ENCODE measurements at regions not wholly inside any gene's neighbourhood (a gene's known extent, or its start where the extent isn't known, plus 50 kb on each side); places are given as distances from the start of the nearest gene placed in this dataset.

DNA sequence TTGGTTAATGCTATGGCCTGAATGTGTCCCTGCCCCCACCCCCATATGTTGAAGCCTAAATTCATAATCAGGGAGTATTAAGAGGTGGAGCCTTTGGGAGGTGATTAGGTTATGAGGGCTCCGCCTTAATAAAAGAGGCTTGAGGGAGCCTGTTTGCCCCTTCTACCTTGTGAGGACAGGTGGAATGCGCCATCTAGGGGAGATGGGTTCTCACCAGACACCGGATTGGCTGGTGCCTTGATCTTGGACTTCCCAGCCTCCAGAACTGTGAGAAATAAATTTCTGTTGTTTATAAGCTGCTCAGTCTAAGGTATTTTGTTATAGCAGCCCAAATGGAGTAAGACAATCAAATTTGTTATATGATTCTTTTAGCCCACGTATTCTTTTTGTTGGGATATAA lies 148.3 kb downstream of the PTCSC3 start:
- peak in 1 of 2 experiments; percentile 53 for DNase-seq

GRCh38 chr14:36027354-36027753 lies 149.2 kb downstream of the PTCSC3 start:
- no peak for DNase-seq

DNA sequence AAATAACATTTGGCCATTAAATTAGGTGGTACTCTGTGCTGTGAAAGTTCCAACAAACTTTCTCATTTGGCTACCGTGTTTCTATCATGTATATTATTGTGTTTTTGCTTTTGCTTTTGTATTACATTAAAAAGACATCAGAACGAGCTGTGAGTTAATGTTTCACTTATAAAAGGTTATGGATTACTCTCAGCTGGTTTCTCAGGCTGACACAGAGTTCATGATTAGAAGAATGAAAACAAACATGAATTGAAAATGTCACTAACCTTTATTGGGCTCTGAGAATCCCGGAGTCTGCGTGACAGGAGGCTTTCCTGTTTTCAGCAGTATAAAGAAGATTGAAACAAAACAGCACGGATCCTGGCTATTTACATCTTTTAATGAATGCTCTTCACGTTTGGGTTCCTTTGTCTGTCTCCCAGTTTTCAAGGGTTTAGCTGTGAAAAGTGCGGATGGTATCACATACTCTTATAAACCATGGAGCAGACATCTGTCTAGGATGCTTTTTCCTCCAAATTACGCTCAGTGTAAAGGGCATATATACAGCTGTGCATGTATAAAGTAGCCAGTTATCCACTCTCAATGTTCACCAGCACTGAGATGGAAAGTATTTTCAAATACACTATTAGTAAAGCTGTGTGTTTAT lies 153.6 kb downstream of the PTCSC3 start:
- no peak for DNase-seq

DNA sequence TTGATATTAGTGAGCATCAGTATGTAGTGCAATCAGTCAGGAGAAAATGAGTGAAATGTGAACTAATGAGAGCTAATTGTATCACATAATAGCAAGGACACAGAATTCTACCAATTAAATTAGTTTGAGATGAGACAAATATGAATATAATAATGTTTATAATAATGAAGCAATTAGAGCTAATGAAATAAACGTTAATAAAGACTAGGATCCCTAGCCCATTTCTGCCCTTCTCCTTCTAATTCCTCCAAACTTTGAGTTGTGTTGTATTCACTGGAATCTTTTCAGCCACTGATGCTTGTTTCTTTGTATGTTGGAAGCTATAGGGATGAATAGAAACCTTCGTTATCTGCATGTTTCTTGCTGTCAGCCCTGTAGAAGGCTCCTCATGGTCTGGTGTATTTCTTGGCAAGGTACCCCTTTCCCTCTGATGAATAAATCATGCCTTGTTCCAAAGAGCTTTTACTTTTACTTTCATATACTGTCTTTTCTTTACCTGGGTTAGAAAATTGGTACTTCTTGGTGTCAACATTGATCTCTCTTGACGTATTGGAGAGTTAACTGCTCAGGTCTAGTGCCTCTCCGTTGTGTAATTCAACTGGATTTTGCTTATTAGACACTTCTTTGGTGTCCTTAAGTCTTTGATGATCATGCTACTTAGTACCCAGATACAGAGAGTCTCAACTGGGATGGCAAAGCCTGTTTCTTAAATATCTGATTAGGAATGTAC lies 154.8 kb downstream of the PTCSC3 start:
- DNase-seq, result no peak

DNA sequence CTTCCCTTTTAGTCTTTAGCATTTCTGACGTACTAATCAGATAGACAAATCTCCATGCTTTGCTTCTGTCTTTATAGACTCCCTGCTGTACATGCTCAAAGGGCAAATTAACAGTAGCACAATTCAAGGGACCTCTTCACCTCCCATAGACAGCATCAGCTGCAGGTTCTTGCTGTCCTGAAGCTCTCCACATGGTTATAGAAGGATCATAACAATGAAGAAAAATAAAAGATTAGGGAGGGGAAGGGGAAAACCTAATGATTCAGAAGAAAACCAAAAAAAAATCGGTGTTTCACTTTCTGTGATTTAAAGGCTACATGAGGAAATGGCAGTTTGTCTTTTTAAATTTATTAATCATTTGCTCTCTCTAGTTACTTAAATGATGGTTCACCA lies 155.5 kb downstream of the PTCSC3 start:
- no peak for DNase-seq

DNA sequence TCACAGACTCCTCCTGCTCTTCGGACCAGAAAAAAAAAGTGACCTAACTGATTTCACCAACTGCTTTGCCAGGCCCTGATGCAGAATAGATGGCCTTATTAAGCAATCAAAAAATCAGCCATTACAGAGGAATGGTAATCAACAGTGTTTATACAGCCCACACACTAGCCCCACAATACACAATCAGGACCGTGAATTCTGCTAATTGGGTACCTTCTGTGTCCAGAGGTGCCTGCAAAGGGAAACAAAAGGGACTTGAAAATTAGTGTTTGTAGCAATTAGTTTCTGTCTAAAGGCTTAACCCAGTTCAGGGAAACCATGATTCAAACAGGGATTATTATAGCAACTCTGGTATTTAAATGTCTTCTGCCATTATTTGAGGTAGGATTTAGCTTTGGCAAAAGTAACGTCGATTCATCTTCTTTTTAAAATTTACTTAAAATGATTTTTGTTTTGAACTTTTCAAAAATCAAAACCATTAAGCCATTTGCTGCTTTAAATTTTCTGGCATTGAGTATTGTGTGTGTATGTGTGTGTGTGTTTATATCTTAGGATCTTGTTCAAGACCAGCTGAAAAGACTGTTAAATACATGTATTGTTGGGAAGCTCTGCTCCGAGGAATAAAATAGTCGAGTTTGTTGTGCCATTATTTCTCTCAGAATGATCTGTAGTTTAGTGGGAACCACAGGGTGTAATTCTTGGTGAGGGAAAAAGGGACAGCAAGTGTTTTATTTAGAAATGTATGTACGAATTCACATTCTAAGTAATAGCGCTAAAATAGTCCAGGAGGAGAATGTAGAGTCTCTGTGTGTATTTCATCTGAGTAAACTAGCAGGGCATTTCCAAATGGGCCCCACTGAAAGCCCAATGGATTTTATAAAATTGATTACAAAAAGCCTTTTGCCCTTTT lies 156.1 kb downstream of the PTCSC3 start:
- DNase-seq, result no peak

DNA sequence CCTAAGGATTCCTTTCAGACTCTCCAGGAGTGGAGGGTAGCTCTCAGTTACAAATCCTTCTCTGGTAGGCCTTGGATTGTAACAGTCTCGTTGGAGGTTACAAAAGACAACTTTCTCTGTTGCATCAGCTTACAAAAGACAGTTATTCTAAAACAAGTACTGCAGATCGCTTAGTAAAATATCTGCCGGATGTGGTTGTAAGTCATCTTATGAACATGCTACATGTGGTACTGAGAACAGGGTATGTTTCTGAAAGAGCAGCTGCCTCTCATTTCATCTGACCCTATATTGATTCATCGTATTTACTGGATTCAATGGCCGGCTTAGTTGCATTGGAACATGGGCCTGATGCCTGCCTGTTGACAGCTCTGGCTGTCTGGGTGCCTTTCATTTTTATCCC lies 157.4 kb downstream of the PTCSC3 start:
- no peak for DNase-seq

DNA sequence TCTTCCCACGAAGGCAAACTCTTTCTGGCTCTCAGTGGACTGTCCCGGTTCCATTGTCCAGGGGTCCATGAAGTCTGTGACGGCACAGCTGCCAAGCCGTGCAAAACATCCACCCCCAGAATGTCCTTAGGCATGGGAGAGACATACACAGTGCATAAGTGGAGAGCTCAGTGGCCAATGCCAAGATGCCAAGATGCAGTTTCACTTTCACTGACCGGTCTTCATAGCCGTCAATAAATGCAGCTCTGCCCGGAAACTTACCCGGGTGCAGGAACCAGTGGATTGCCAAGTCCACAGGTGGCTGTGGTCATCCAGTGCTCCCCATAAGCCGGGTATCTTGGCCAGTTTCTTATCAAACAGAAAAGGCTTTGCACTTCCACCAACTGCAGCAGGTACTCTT lies 162.3 kb downstream of the PTCSC3 start:
- DNase-seq, result no peak

DNA sequence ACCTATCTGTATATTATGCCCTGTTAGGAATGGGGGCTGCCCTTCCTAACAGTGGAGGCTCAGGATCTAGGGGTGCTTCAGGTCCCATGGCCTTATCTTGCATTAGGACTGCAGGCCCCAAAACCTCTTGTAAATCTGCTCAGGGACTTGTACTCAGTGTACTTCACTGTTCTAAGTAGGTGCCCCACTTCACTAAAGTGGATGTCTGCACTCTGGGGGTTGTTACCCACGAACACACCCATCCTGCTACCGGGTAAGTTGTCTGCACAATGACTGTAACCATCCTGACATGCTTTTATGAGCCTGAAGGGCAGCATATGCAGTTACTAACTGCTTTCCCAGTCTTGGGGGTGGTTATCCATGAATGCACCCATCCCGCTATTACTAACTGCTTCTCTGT lies 163.0 kb downstream of the PTCSC3 start:
- no peak for DNase-seq

GRCh38 chr14:36012621-36013020 lies 163.9 kb downstream of the PTCSC3 start:
- no peak for DNase-seq

GRCh38 chr14:36009643-36010042 lies 166.9 kb downstream of the PTCSC3 start:
- DNase-seq, result no peak

- no peak for DNase-seq
Observed at GRCh38 chr14:36006623-36007022, 169.9 kb downstream of the PTCSC3 start.

DNA sequence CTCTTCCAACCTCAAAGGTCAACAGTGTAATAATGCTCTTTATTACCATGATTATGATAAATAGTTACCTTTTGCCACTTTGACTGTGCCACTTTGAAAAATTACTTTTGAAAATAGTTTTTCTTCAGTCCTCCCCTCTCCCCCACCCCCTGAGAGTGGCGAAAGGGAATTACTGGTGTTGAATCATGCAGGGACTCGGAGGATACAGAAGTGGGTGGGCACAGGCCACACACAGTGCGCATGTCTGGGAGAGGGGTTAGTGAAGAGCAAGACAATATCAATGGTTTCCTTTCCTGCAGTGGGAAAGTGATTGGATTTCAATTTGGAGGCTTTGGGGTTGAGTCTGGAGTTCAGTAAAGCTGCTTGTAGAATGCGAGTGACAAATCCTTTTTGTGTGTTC lies 170.9 kb downstream of the PTCSC3 start:
- DNase-seq, result no peak

DNA sequence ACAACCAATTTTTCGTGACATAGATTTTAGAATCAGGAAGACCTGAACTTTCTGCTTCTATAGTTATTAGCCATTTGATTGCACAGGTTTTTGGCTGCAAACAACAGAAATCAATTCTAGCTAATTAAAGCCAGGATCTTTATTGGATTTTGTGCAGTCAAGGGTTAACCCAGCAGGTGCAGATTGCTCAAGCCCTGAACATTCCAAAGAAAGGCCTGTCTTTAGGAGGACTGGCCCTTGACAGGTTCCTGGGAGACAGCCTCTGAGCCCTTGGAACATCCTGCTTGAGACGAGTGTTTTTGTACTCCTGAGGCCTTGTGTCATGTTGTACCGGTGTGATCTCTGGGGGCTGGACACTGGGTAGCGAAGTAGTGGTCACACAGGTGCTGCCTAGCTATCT lies 174.6 kb downstream of the PTCSC3 start:
- DNase-seq, result no peak

DNA sequence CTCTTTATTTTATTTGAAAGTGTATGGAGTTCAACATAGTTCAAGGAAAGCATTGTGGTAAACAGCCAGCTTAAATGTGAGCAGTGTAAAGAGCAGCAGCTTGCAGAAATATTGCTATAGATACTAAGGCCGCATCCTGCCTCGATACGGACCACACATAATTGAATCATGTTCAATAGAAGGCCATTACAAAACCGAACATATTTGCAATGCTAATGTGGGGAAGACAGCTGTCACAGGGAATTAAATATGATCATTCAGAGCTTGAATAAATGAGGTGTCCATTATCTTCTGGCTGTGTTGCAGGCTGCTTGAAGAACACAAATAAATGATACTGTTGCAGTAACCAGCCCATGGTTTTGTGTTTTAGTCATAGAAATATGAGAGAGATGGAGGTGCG lies 173.2 kb downstream of the BRMS1L start:
- peak in 1 of 2 experiments; percentile 44 for DNase-seq

GRCh38 chr14:35998303-35998702 lies 172.2 kb downstream of the BRMS1L start:
- no peak for DNase-seq

DNA sequence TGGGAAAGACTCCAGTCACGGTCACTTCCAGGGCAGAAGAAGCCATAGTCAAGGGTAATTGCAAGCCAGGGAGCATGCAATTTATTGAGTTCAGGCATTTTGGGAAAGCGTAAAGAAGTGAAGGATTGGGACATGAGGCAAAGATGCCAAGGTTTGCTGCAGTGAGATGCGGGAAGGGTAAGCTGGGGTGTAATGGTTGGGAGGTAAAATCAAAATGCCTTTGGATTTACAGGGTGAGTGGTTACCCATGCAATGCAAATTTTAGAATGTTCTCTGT lies 167.5 kb downstream of the BRMS1L start:
- DNase-seq, result no peak

DNA sequence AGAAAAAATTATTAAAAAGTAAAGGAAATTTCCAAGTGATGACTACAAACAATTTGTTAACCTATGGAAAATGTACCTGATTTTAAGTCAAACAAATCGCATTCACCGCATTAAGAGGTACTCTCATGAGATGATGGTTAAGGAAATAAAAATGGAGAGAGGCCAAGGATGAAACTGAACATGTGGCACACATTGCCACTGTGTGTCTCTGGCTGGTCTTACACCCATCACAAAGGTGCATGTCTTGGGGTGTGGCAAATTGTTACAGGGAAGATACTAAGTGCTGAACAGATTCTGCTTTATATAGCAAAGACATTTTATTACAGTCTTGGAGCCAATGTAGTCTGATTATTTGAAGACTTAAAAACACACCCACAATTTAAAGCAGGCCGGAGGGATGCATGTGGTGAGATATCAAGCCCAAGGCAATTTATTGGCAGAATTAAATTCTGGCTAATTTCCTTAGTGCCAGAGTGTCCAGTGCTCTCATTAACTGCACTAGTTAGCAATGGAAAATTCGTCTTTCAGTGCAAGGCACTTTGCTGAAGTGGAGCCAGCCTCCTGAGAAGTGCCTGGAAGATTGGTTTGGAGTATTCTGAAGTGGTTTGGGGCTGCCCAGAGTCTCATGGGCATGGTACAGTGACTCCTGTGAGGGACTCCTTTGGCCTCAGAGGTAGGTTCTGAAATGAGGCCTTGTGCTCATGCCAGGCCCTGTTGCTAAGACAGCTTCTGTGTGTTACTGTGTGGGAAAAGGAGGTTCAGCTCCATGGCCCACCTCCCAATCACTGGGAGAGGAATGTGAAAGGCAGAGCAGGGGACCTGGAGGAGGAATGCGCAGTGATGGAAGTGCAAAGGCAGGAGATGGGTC lies 166.9 kb downstream of the BRMS1L start:
- DNase-seq, result no peak

DNA sequence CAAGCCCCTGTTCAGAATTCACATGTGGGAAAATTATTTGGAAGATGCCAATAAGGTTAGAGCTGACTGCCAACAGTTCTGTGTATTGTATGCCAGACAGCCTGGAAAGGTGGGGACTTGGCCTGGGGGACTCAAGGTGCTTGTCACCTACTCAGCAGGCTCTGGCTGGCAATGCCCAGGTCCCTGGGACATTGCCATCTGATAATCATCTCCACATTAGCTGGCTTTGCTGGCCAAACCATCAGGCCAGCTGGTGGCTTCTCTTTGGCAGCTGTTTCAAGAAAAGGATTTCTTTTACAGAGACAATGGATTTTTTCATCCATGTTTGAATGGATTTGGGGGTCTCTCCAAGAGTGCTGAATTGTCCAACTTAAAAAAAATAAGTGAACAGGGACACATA lies 165.2 kb downstream of the BRMS1L start:
- no peak for DNase-seq

- DNase-seq, result no peak
Observed at GRCh38 chr14:35989736-35990135, 163.6 kb downstream of the BRMS1L start.

- DNase-seq, result no peak
Observed at GRCh38 chr14:35988972-35989690, 163.0 kb downstream of the BRMS1L start.

DNA sequence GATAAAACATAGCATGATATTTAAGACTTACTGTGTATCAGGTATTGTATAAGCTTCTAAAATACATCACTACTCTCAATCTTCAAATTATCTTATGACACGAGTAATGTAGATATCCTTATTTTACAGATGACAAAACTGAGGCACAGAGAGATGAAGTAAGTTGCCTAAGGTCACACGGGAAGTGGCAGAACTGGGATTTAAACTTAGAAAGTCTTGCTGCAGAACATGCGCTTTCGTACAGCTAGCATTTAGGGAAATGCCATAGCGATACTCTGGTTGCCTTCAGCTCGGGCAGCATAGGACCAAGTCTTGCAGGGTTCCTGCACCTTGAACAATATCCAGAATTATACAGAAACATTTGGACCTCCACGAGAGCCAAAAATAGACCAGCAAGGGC lies 162.4 kb downstream of the BRMS1L start:
- no peak for DNase-seq
